EL (cell line): ENCODE measurements at regions not wholly inside any gene's neighbourhood (a gene's known extent, or its start where the extent isn't known, plus 50 kb on each side); places are given as distances from the start of the nearest gene placed in this dataset.

Experiments used
- DNase-seq: peaks from one replicate; pipeline ENCODE4 v3.0.0-alpha.2; 2016

DNA sequence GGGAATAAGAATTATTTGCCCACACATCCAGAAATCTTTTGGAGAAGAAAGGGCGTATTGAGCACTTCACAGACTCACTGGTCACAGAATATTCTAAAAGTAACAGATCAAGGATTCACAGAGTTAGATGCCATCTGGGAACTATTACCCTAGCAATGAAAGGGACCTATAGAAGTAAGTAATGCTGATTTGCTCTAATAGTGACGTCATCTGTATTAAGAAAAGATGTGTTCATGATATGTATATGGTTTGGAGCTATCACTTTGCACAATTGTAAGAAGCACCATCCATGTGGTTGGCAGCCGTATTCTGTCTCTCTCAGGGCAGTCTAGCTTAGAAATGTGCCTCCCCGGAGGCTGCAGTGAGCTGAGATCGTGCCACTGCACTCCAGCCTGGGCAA lies 52.8 kb upstream of the SV2C start:
- no peak for DNase-seq

DNA sequence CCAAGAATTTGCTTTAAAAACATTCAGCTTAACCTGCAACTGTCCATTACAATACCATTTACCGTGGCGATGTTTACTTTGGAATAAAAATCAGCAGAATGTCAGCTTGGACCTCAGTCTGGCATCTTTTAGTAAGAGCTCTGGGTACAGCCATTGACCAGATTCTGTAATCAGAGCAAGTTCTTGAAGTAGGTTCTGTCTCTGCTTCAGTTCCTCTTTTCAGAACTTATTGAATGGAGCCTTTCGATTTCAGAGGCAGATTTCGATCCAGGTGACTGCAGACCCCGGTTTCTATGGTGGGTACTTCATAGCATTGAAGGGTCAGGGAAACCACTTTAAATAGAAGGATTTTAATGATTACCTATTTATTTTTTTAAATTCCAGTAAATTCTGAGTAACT lies 53.4 kb upstream of the SV2C start:
- no peak for DNase-seq

DNA sequence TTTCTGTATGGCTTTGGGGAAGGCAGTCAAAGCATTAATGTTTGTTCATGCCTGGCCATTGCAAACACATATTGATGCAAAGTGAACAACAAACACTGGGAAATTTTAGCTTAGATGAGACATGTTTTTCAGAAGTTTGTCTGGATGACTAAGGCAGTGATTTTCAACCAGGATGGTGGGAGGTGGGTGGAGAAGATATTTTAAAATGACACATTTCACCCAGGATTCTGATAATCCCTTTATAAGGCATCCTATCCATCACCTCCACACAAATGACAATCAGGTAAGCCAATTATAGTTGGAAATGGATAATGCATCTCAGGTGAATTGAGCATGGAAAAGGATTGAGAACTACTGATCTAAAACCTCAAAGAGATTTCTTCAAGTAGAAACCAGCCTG lies 57.4 kb upstream of the SV2C start:
- no peak for DNase-seq

DNA sequence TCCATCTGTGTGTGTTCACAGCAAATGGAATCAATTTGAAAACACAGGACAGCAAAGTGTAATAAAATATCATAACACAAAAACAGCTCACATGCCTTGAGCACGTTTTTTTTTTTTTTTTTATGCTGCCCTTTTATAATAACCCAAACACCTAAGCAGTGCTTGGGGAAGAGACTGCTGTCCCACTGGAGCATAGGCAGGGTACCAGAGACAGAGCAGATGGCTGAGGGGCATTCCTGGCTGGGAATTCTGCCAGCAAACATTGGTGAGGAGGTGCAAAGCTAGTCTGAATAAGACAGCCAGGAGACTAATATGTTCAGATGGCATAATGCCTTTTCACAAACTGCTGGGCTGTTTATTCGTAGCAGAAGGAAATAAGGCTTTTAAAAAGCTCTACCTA lies 58.1 kb upstream of the SV2C start:
- no peak for DNase-seq

DNA sequence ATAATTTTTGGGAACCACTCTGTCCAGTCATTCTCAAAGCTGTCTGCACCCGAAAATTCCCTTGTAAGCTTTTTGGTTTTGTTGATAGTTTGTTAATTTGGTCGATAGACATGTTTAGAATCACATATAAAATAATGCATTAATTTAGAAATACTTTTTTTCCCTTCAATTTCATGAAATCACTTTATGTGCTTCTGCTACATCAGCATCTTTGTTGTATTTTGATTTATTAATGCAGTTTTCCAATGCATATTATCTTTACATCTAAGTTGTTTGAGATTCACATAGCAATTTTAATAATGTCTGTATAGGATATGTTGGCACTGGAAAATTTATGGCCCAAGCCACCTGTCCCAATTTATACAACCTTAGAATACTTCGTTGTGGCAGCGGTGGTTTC lies 60.6 kb upstream of the SV2C start:
- no peak for DNase-seq

DNA sequence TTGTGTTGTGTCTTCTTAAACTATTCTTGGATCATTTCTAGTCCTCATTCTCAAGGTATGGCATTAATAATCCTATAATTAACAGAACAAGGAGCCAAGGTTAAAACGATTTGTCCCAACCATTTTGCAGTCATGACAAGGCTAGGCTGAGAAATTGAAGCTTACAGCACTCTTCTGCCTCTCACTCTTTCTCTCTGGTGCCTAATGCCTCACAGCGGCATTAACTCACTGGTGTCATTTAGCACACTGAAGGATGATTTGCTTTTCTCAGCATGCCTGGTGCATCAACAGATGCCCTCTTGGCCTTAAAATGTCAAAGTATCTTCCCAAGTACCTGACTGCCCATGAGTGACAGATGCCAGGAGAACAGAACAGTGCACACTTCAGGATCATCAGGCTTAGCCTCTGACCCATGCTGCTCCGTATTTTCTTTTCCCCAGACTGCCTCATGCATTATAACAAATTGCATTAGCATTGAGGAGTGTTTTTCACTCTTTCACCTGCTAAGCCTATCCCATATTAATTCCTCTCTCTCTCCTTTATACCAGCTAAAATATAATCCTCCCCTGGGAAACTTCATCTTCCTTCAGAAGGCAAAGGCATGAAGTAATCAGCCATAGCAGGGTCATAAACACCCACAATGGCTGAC lies 61.1 kb upstream of the SV2C start:
- no peak for DNase-seq

DNA sequence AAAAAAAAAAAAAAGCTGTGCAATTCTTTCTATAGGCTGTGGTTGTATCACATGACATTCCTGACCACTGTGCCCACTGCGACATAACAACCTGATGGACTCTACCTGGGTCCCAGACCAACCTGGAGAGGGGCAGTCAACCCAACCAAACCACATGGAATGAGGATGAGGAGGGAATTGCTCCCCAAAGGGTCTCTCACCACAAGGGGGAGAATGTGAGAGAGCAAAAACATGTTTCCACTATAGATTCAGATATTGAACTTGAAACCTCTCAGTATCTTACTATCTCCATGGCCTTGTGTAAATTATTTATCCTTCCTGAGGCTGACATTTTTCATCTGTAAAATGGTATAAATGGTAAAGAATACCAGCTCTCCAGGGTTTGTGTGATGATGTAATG lies 66.9 kb upstream of the SV2C start:
- no peak for DNase-seq

DNA sequence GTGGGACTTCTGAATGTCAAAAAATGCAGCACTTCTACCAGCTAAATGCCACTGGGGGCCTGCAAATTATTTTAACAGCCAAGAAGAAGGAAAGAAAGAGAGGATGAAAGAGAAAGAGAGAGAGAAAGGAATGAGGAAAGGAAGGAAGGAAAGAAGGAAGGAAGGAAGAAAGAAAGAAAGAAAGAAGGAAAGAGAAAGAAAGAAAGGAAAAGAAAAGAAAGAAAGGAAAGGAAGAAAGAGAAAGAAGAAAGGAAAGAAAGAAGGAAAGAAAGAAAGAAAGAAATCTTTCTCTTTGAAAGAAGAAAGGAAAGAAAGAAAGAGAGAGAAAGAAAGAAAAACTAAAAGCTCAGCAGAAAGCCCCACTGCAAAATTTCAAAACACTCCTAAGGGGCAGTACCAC lies 69.2 kb upstream of the SV2C start:
- DNase-seq = no peak

DNA sequence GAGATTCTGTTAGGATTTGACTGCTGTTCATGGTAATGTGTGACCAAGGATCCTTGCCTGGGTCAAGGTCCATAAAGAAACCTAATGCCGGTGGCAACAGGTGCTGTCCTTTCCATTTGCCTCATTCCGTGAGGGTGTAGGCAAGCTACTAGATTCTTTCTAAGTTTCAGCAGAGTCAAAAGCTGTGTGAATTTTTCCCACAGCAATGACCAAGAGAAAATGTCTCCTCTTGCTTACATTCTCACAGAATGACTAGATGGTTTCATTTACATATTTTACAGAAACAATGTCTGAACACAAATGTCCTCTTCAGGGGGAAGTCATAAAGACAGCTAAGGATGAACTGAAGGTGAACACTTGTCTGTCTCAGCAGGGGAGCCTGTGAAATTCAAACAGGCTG lies 75.3 kb upstream of the SV2C start:
- no peak for DNase-seq

DNA sequence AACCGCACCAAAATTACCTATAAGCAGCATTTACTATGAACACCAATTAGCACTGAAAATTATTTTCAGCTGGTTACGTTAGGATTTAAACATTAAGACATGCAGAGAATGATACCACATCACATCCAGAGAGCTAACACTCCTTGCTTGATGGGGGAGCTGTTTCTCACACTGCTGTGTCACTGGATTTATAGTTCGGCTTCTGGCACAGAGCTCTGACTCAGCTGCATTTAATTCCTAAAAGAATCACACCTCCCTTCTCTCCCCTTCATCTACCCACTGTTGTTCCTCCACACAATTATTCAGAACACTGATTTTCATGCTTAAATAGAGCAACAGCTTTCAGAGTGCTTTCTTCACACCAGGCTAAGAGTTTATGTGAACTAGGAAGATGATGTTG lies 82.6 kb upstream of the SV2C start:
- no peak for DNase-seq

DNA sequence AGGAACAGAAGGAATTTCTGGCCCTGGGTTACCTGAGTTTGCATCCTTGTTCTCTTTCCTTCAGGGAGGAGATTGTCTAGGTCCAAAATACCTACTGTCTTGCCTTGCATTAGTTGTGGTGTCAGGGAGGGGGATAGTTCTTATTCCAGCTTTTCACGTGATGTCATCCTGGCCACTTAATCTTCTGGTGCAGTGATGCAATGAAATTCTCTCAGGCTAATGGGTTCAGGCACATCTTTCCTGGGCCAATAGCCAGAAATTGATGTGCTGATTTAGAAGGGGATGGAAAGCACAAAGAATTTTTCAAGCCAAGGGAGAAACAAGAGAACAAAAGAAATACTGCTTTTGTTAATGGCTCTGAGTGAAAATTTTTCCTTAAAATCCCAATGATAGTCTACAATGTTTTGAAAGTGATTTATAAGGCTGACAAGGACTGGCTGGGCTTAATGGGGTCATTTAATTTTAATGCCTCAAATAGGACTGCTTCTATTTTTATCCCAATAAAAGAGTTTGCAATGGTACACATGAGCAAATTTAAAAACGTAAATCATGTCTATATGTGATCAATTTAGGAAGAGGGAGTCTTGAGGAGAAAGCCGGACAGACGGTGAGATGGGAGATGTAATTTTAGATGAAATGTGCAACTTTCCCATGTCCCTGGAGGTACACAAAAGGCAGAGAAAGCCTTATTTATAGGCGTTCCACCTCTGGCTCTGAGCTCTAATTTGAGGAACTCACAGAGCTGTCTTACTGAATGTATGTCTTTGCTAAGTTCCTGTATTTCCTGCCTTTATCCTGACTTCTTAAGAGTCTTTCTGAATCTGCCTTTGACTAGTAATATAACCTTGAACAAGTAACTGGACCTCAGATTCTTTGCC lies 89.3 kb upstream of the SV2C start:
- no peak for DNase-seq

DNA sequence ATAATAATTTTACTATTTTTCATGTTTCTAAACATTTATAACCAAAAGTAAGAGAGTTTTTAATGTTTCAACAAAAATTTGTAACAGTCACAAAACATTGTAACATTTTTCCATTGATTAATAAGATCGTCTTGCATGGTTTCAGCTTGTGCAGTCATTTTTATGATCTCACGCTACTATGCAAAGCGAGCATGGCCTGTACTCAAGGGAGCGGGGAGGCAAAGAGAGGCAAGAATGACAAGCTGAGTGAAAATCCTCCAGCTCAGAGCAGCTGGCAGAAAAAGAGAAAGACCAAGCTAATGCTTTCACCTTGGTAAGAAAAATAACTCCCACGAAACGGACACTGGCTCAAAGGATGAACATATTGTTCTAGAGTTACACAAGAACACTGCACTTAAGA lies 90.0 kb upstream of the SV2C start:
- DNase-seq = no peak

DNA sequence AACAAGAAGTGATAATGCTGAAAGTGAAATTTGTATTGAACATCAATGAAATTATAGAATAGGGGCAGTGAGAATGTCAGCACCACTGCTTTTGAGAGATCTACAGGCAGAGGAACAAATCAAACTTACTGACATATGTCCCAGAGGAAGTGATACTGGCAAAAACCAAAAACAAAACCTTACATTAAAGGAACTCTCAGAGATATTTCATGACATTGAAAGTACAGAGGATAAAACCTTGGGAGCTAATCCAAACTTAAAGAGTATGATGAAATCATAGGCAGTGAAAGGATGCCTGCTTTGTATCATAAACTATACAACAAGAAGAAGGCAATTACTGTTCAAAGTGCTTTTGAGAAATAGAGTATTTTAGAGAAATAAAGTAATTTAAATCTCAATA lies 90.4 kb upstream of the SV2C start:
- no peak for DNase-seq

DNA sequence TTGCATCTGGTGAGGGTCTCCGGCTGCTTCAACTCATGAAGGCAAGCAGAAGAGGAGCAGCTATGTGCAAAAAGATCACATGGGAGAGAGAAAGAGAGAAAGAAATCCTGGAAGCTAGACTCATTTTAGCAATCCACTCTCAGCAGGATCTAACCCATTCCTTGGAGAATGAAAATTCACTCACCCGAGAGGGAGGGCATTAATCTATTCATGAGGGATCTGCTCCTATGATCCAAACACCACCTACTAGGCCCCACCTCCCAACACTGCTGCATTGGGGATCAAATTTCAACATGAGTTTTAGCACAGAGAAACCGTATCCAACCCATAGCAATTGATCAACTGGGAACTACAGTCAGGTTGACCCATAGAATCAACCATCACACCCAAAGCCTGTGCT lies 98.1 kb upstream of the SV2C start:
- DNase-seq = no peak

DNA sequence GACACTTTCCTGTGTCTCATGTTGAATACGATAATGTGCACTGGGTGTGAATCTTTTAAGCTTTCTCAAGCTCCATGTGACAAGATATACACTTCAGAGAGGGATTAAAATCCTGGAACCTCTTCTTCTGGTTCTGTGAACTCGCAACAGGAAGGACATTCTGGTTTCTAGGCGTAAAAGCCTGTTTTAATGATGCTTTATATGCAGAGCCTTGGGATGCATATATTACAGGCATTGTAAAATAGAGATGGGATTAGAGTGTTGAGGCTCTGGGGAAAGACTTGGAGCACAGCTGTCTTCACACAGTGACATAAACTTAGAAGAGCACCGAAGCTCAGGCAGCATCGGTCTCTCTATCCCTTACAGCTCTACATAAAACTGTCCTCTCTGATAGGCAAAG lies 107.7 kb upstream of the SV2C start:
- no peak for DNase-seq

DNA sequence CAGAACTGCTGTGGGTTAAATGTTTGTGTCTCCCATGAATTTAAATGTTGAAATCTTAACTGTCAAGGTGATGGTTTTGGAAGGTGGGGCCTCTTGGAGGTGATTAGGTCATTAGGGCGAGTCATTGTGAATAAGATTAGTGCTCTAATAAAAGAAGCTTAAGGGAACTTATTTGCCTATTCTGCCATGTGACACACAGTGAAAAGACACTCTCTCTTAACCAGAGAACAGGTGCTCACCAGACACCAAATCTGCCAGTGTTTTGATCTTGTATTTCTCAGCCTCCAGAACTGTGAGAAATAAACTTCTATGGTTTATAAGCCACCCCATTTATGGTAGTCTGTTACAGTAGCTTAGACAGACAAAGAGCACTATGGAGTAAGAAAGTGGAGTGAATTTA lies 117.9 kb upstream of the SV2C start:
- DNase-seq = no peak

DNA sequence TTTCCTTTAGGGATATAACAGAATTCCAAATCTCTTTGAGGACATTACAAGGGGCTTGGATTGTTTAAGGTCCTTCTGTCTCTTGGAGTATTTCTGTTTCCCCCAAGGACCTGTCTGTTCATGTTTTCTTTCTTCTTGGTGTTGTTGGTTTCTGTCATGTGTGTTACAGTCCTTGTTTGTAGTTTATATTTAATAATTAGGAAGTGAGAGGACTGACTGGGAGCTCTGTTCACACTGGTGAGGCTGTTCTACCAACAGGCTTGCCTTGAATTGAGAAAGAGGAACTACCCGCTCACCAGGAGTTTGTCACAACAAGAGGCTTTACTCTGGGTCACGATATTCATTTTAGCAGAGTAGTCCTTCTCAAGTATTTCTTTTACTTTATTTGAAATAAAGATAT lies 119.2 kb upstream of the SV2C start:
- DNase-seq = no peak

DNA sequence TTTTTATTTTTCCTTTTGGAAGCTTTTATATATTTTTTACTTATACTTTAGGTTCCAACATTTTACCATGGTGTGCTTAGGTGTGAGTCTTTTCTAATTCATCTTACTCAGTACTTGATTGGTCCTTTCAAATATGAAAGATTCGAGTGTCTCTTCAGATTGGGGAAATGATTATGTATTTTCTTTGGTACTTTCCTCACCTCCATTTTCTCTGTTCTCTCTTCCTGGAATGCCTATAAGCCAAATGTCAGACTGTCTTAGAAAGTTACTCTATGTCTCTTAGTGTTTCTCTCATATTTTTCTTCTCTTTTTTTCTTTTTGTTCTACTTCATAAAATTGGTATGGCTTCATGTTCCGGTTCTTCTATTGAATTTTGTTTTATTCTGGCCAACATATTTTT lies 119.6 kb upstream of the SV2C start:
- no peak for DNase-seq

DNA sequence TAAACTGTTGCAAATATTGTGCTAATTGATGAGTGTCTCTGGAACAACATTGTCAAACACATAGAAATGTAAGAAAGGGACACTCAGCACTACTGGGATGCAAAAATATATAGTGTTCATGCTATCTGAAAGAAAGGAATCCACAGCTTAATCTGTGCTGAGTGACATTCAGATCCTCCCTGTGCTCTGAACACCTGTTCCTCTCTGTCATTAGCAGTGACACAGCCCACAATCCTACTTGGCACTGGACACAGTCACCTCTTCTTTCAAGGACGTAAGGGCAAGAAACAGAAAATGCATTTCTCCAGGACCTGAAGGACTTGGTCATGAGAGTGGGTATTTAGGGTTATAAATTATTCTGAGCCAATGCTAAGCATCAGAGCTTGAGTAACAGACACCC lies 121.4 kb upstream of the SV2C start:
- DNase-seq = no peak

DNA sequence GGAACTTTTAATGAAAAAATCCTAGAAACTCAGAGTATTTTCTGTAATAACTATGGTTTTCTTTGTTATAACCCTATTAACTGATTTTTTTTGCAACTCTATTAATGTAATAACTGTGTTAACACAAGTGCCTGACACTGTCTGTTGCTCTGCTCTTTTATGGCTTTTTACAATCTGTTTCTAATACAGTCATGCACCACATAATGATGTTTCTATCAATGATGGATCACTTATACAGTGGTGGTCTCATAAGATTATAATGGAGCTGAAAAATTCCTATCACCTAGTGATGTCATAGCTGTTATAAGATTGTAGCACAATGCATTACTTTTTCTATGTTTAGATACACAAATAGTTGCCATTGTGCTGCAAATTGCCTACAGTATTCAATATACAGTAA lies 123.1 kb upstream of the SV2C start:
- no peak for DNase-seq

DNA sequence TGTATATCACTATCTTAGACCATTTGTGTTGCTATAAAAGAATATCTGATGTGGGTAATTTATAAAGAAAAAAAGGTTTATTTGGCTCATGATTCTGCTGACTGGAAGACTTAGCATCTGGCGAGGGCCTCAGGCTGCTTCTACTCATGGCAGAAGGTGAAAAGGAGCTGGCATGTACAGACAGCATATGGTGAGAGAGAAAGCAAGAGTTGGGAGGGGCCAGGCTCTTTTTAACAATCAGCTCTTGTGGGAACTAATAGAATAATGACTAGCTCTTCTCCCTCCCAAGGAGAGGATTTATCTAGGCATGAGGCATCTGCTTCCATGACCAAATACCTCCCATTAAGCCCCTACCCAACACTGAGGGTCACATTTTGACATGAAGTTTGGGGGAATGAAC lies 130.2 kb upstream of the SV2C start:
- no peak for DNase-seq

DNA sequence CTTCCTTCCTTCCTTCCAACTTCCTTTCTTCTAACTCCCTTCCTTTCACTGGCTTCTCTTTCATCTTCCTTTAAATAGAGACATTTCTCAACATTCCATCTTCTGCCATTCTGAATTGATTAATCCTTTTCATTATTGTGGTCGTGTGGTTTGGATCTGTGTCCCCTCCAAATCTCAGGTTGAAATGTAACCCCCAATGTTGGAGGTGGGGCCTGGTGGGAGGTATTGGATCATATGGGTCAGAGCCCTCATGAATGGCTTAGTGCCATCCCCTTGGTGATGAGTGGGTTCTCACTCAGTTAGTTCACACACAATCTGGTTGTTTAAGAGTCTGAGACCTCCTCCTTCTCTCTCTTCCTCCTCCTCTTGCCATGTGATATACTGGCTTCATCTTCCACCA lies 130.9 kb upstream of the SV2C start:
- no peak for DNase-seq

DNA sequence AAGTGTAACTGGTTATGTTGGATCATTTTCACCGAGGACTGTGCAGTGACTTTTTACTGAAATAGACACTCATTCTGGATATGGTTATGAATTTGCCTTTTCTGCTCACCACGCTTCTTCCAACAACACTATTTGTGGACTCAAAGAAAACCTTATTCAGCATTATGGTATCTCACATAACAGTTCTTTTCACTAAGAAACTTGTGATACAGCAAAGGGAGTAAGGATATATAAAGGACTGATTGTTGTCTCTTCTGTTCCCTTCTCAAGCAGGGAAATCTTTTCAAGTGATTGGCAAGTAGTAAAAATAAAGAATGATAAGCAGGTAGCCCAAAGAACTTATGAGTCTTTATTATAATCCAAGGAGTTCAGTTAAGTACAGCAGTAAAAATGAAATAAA lies 131.5 kb upstream of the SV2C start:
- DNase-seq = no peak

DNA sequence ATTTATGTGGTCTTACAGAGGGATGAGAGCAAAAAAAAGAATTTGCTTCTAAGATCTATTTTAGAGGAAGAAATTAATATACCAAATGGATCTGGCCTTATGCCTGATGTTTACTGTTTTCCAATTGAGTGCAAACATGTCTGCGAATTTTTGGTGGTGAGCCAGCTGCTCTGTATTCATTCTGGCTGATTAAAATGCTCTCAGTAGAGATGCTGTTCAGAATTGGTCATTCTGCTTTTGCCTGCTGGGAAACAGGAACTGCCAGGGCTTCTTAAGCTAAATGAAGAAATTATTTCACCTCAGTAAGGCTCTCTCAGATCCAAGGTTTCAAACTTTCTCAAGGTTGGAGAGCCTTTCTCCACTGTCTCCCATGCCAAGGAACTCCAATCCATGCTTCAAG lies 132.0 kb upstream of the SV2C start:
- no peak for DNase-seq

DNA sequence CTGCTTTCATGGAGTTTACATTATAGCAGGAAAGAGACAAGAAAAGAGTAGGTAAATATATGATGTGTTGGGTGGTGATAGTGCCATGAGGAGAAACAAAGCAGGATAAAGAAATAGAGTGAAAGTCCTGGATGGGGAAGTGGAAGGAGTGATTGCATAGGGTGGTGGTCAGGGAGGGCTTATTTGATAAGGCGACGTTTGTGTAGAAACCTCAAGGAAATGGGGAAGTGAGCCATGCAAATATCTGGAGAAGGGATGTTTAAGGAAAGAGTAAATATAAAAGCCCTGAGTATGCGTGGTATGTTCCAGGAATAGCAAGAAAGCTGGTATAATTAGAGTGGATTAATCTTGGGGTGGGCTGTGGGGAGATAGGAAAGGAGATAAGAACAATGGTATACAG lies 134.7 kb upstream of the SV2C start:
- no peak for DNase-seq
